Trophoblast cell (in vitro differentiated cells and primary cell): ENCODE measurements at regions not wholly inside any gene's neighbourhood (a gene's known extent, or its start where the extent isn't known, plus 50 kb on each side); places are given as distances from the start of the nearest gene placed in this dataset.

Source experiments
- DNase-seq, 2 donors: peaks; one replicate each; pipeline ENCODE4 v3.0.0-alpha.2; 2016
- H2AFZ ChIP-seq: 2 replicates; pipeline ENCODE4 v1.6.1; 2013; ENCODE audit warnings: low read length, moderate library complexity, mild to moderate bottlenecking; ENCODE audit not compliant: insufficient read depth, poor library complexity
- H2AK5ac ChIP-seq: 2 replicates; pipeline ENCODE4 v1.6.1; 2013; ENCODE audit warnings: mild to moderate bottlenecking, low read length
- H2BK120ac ChIP-seq: 2 replicates; pipeline ENCODE4 v1.6.1; 2013; ENCODE audit warnings: low read length, mild to moderate bottlenecking, moderate library complexity; ENCODE audit not compliant: insufficient read depth, poor library complexity
- H2BK12ac ChIP-seq: 2 replicates; pipeline ENCODE4 v1.6.1; 2013; ENCODE audit warnings: mild to moderate bottlenecking, low read length, moderate library complexity
- H2BK5ac ChIP-seq: 2 replicates; pipeline ENCODE4 v1.6.1; 2013; ENCODE audit warnings: low read length, low read depth, moderate library complexity, mild to moderate bottlenecking; ENCODE audit not compliant: poor library complexity
- H3K14ac ChIP-seq: 2 replicates; pipeline ENCODE4 v1.6.1; 2013; ENCODE audit warnings: mild to moderate bottlenecking, low read length
- H3K18ac ChIP-seq: 2 replicates; pipeline ENCODE4 v1.6.1; 2013; ENCODE audit warnings: mild to moderate bottlenecking, low read length
- H3K23ac ChIP-seq: 2 replicates; pipeline ENCODE4 v1.6.1; 2013; ENCODE audit warnings: low read length
- H3K27ac ChIP-seq: 2 replicates; pipeline ENCODE4 v1.5.1; 2013; ENCODE audit warnings: low read depth, mild to moderate bottlenecking, inconsistent platforms, low read length, moderate library complexity
- H3K27me3 ChIP-seq: 2 replicates; pipeline ENCODE4 v1.6.1; 2013; ENCODE audit warnings: inconsistent platforms, mild to moderate bottlenecking, low read length, moderate library complexity; ENCODE audit not compliant: insufficient read depth
- H3K36me3 ChIP-seq, 2 experiments: 1 replicate in 1 of 2; 2 replicates in 1 of 2; pipeline ENCODE4 v1.6.1; 2013; ENCODE audit warnings: low read length in 2 of 2, mild to moderate bottlenecking in 2 of 2, moderate library complexity in 1 of 2; ENCODE audit not compliant: insufficient read depth in 2 of 2, control insufficient read depth in 1 of 2
- H3K4ac ChIP-seq: 2 replicates; pipeline ENCODE4 v1.6.1; 2013; ENCODE audit warnings: low read depth, mild to moderate bottlenecking, low read length, moderate library complexity
- H3K4me1 ChIP-seq, 2 experiments: 1 replicate in 1 of 2; 2 replicates in 1 of 2; pipeline ENCODE4 v1.6.1; 2013; ENCODE audit warnings: low read length in 2 of 2, mild to moderate bottlenecking in 2 of 2, moderate library complexity in 1 of 2; ENCODE audit not compliant: insufficient read depth in 2 of 2, control insufficient read depth in 1 of 2
- H3K4me2 ChIP-seq: 2 replicates; pipeline ENCODE4 v1.6.1; 2013; ENCODE audit warnings: inconsistent platforms, mild to moderate bottlenecking, low read length, moderate library complexity
- H3K4me3 ChIP-seq: 2 replicates; pipeline ENCODE4 v1.5.1; 2013; ENCODE audit warnings: mild to moderate bottlenecking, low read depth, low read length, inconsistent platforms
- H3K79me1 ChIP-seq: one replicate; pipeline ENCODE4 v1.6.1; 2013; ENCODE audit warnings: low read length
- H3K79me2 ChIP-seq: 2 replicates; pipeline ENCODE4 v1.6.1; 2013; ENCODE audit warnings: low read length, mild to moderate bottlenecking; ENCODE audit not compliant: control insufficient read depth, insufficient read depth, poor library complexity
- H3K9ac ChIP-seq: 2 replicates; pipeline ENCODE4 v1.6.1; 2013; ENCODE audit warnings: mild to moderate bottlenecking, low read length
- H3K9me3 ChIP-seq: 2 replicates; pipeline ENCODE4 v1.6.1; 2013; ENCODE audit warnings: low read depth, mild to moderate bottlenecking, control low read depth, inconsistent platforms, low read length; ENCODE audit not compliant: insufficient read depth
- H4K12ac ChIP-seq: 2 replicates; pipeline ENCODE4 v1.6.1; 2013; ENCODE audit warnings: low read depth, mild to moderate bottlenecking, low read length, moderate library complexity
- H4K8ac ChIP-seq: 2 replicates; pipeline ENCODE4 v1.6.1; 2013; ENCODE audit warnings: low read depth, mild to moderate bottlenecking, low read length, moderate library complexity
- H4K91ac ChIP-seq: one replicate; pipeline ENCODE4 v1.6.1; 2013; ENCODE audit warnings: low read depth, mild to moderate bottlenecking, low read length, moderate library complexity
- WGBS: extraction: QIAGEN DNeasy Blood & Tissue Kit; methylation state at CpG from one replicate; pipeline ENCODE4 v1.1.7; 2013; ENCODE audit warnings: missing lambda C conversion rate; ENCODE audit not compliant: insufficient read length, insufficient coverage; ENCODE audit errors: extremely low coverage; 5-methylcytosine and 5-hydroxymethylcytosine counted together

- Histone ChIP-seq H2AFZ (no peak overlapping the region), H4K12ac (no peak overlapping the region), H3K27me3 (no peaks in the 10 kb centered on the region), H3K18ac (no peak overlapping the region), H2AK5ac (no peak overlapping the region), H4K91ac (no peak overlapping the region), H3K14ac (no peak overlapping the region), H2BK12ac (no peak overlapping the region), H2BK120ac (no peak overlapping the region), H2BK5ac (no peak overlapping the region), H3K9me3 (no peaks in the 10 kb centered on the region), H3K9ac (no peak overlapping the region), H3K4me3 (no peak overlapping the region), H3K4ac (no peak overlapping the region), H3K79me1 (no peaks in the 10 kb centered on the region), H3K4me2 (no peak overlapping the region), H3K4me1 (no peaks in the 10 kb centered on the region), H3K79me2 (no peaks in the 10 kb centered on the region), H3K36me3 (no peaks in the 10 kb centered on the region), H3K23ac (no peak overlapping the region), H3K27ac (no peak overlapping the region), H4K8ac (no peak overlapping the region)
- no CpG with 5 or more reads among the region's 5 CpGs for WGBS
- no peak for DNase-seq
Observed at GRCh38 chr2:138219961-138220360, 255.7 kb downstream of the HNMT start.

DNA sequence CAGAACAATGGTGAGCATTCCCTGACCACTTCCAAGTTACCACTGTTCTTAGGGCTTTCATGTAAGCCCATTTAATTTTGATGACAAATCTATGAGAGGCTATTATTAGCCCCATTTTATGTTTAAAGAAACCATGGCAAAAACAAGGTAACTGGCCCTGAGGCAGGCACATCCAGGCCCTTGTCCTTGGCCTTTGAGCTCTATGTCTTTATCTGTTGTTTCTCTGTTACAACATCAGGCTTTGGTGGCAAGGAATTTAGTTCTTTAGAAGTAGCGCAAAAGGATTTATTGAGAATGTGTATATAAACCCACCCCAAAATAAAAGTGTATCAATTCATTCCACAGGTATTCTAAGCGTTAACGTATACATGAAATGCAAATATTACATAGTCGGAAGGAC is 257.1 kb downstream of the HNMT start:
- H3K18ac ChIP-seq, result no peak overlapping the region
- no peaks in the 10 kb centered on the region for H3K79me1 ChIP-seq
- H4K91ac ChIP-seq, result no peak overlapping the region
- no peak overlapping the region for H3K9ac ChIP-seq
- H2AFZ ChIP-seq, result no peak overlapping the region
- no peaks in the 10 kb centered on the region for H3K9me3 ChIP-seq
- H3K23ac ChIP-seq, result no peak overlapping the region
- H4K12ac ChIP-seq, result no peak overlapping the region
- no peak overlapping the region for H3K14ac ChIP-seq
- H3K4me1 ChIP-seq, result no peaks in the 10 kb centered on the region
- H3K4me2 ChIP-seq, result no peak overlapping the region
- H2BK120ac ChIP-seq, result no peak overlapping the region
- no peak overlapping the region for H2BK12ac ChIP-seq
- H4K8ac ChIP-seq, result no peak overlapping the region
- no peaks in the 10 kb centered on the region for H3K79me2 ChIP-seq
- H3K27ac ChIP-seq, result no peak overlapping the region
- H2AK5ac ChIP-seq, result no peak overlapping the region
- no peak overlapping the region for H3K4me3 ChIP-seq
- H3K4ac ChIP-seq, result no peak overlapping the region
- no peak overlapping the region for H2BK5ac ChIP-seq
- no peaks in the 10 kb centered on the region for H3K27me3 ChIP-seq
- no CpG with 5 or more reads among the region's 4 CpGs for WGBS
- no peak for DNase-seq
- no peaks in the 10 kb centered on the region for H3K36me3 ChIP-seq

DNA sequence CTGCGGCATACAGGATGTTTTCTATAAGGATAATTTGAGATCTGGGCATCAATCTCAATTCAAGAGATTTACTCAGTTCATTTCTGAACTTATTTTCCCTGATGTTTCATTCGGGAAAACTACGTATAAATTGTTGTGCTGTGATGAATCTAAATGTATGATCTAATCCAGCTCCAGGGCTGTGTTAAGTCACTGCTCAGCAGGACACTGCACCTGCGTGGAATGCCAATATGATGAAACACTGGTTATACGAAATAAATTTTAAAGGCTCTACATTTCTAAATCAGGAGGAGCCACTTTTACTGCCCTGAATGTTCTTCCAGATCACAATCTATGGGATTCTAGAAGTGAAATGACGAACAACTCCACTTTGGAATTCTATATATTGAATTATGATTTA is 259.0 kb downstream of the HNMT start:
- H2AK5ac ChIP-seq, result no peak overlapping the region
- no peak overlapping the region for H3K4me2 ChIP-seq
- H4K91ac ChIP-seq, result no peak overlapping the region
- no CpG with 5 or more reads among the region's 6 CpGs for WGBS
- no peak overlapping the region for H3K23ac ChIP-seq
- H3K27me3 ChIP-seq, result no peaks in the 10 kb centered on the region
- no peak overlapping the region for H3K9ac ChIP-seq
- no peak overlapping the region for H4K12ac ChIP-seq
- no peaks in the 10 kb centered on the region for H3K4me1 ChIP-seq
- no peak overlapping the region for H2BK12ac ChIP-seq
- H3K4me3 ChIP-seq, result no peak overlapping the region
- H3K36me3 ChIP-seq, result no peaks in the 10 kb centered on the region
- H3K79me2 ChIP-seq, result no peaks in the 10 kb centered on the region
- no peak overlapping the region for H4K8ac ChIP-seq
- no peak overlapping the region for H2BK5ac ChIP-seq
- no peaks in the 10 kb centered on the region for H3K79me1 ChIP-seq
- H3K27ac ChIP-seq, result no peak overlapping the region
- no peak overlapping the region for H2AFZ ChIP-seq
- no peak overlapping the region for H3K14ac ChIP-seq
- H3K9me3 ChIP-seq, result no peaks in the 10 kb centered on the region
- DNase-seq, result peak; percentile 51 to 74
- no peak overlapping the region for H3K4ac ChIP-seq
- H3K18ac ChIP-seq, result no peak overlapping the region
- no peak overlapping the region for H2BK120ac ChIP-seq

DNA sequence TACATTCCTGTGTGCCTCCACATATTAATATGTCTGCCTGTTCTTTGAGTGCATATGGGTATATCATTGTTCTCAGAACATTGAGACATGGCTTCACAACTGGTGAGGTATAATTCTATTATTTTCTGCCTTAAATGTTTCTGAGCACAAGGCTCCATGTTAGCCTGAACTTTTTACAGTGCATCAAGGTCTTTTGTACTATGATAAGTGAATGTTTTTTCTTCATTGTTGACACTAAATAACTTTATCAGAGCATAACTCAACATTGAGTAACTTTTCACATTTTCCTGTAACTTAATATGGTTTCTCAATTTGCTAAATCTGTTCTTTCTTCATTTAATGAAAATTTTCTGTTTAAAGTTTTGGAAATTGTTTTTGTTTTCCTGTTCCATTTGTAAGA is 262.9 kb downstream of the HNMT start:
- Histone ChIP-seq H3K79me2 (no peaks in the 10 kb centered on the region), H2BK120ac (no peak overlapping the region), H3K27me3 (no peaks in the 10 kb centered on the region), H3K9me3 (no peaks in the 10 kb centered on the region), H3K27ac (no peak overlapping the region), H2AK5ac (no peak overlapping the region), H3K14ac (no peak overlapping the region), H3K9ac (no peak overlapping the region), H2AFZ (no peak overlapping the region), H3K4me3 (no peak overlapping the region), H4K8ac (no peak overlapping the region), H3K4me1 (no peaks in the 10 kb centered on the region), H3K23ac (no peak overlapping the region), H4K91ac (no peak overlapping the region), H2BK12ac (no peak overlapping the region), H2BK5ac (no peak overlapping the region), H3K4me2 (no peak overlapping the region), H3K79me1 (peaks cover 2% of the 10 kb centered on the region), H4K12ac (no peak overlapping the region), H3K4ac (no peak overlapping the region), H3K18ac (no peak overlapping the region), H3K36me3 (no peaks in the 10 kb centered on the region)
- no peak for DNase-seq

DNA sequence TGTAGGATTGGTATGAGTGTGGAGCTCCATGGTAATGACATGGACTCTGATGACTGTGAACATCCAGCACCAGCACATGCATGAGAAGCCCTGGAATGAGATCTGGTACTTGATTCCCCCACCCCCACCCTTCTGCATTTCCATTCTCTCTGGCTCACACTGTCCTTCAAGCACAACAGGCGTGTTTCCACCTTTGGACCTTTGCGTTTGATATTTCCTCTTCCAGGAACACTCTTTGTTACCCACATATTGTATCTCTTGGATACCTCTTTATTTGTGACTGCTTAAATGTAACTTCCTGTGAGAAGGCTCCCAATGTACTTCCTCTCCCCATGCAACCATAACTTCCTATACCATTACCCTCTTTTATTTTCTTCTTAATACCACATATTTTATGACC is 263.8 kb downstream of the HNMT start:
- no peak overlapping the region for H3K9ac ChIP-seq

More for the DNA sequence above, 263.8 kb downstream of the HNMT start:
- no peak overlapping the region for H3K4me2 ChIP-seq
- no peak for DNase-seq
- no peak overlapping the region for H2BK5ac ChIP-seq
- no peak overlapping the region for H3K18ac ChIP-seq
- H2AFZ ChIP-seq, result no peak overlapping the region
- no peak overlapping the region for H4K8ac ChIP-seq
- no peak overlapping the region for H3K14ac ChIP-seq
- no peak overlapping the region for H2BK120ac ChIP-seq
- no peaks in the 10 kb centered on the region for H3K9me3 ChIP-seq
- H2BK12ac ChIP-seq, result no peak overlapping the region
- no peak overlapping the region for H3K4me3 ChIP-seq
- no peaks in the 10 kb centered on the region for H3K79me2 ChIP-seq
- H3K4me1 ChIP-seq, result no peaks in the 10 kb centered on the region
- H3K27ac ChIP-seq, result no peak overlapping the region
- H3K27me3 ChIP-seq, result no peaks in the 10 kb centered on the region
- H3K79me1 ChIP-seq, result peaks cover 2% of the 10 kb centered on the region
- H4K91ac ChIP-seq, result no peak overlapping the region
- no peak overlapping the region for H3K23ac ChIP-seq
- WGBS, result no CpG with 5 or more reads among the region's 2 CpGs
- H3K36me3 ChIP-seq, result no peaks in the 10 kb centered on the region
- no peak overlapping the region for H3K4ac ChIP-seq
- H2AK5ac ChIP-seq, result no peak overlapping the region
- no peak overlapping the region for H4K12ac ChIP-seq
